ENCODE measurements at regions not wholly inside any gene's neighbourhood (a gene's known extent, or its start where the extent isn't known, plus 50 kb on each side); places are given as distances from the start of the nearest gene placed in this dataset.

DNA sequence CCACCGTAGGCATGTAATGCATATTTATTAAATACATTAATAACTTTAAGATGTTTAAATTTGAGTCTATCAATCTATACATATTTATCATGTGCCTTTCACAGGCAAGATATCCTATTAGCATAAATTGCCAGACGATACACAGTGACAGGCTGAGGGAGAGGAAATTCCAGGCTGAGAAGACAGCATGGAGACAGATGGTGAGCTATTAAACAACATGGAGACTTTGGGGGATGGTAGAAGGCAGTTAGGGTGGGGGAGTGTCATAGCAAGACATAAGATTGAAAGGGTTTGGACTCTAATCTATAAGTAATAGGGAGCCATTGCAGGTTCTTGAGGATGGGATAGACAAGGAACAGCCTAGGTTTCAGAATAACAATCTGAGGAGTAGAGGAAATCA lies 138.5 kb downstream of the NXPE2 start:
- TF ChIP-seq, protein P1, sequence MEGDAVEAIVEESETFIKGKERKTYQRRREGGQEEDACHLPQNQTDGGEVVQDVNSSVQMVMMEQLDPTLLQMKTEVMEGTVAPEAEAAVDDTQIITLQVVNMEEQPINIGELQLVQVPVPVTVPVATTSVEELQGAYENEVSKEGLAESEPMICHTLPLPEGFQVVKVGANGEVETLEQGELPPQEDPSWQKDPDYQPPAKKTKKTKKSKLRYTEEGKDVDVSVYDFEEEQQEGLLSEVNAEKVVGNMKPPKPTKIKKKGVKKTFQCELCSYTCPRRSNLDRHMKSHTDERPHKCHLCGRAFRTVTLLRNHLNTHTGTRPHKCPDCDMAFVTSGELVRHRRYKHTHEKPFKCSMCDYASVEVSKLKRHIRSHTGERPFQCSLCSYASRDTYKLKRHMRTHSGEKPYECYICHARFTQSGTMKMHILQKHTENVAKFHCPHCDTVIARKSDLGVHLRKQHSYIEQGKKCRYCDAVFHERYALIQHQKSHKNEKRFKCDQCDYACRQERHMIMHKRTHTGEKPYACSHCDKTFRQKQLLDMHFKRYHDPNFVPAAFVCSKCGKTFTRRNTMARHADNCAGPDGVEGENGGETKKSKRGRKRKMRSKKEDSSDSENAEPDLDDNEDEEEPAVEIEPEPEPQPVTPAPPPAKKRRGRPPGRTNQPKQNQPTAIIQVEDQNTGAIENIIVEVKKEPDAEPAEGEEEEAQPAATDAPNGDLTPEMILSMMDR (optimal IDR thresholded peaks at IDR 0.05 in 1 of 3, IDR thresholded peaks at IDR 0.05 in 1 of 3, conservative IDR thresholded peaks at IDR 0.05 in 1 of 3; ENCODE audit: extremely low read depth in 1 of 3, insufficient read depth in 2 of 3, low read length in 3 of 3) = no peak
- no peak for TF ChIP-seq EZH2 (IDR thresholded peaks at IDR 0.05; ENCODE audit: low read length)

Measured in keratinocyte (primary cell).